Ascending aorta (tissue), 2 donors: ENCODE measurements at regions not wholly inside any gene's neighbourhood (a gene's known extent, or its start where the extent isn't known, plus 50 kb on each side); places are given as distances from the start of the nearest gene placed in this dataset.
"Not testable (repeated sequence)": the region's sequence is repeated elsewhere in the genome, so short reads cannot be mapped to it uniquely, and the experiment has no call there.

Source experiments
- DNase-seq, 2 donors: peaks; one replicate each; pipeline ENCODE4 v3.0.0-alpha.2; 2019; ENCODE audit warnings: low spot score in 2 of 2
- H3K27ac ChIP-seq, 2 donors: fragments of 200-600 bp; sonication (generic); one replicate each; pipeline ENCODE4 v1.5.1; 2016 to 2017; ENCODE audit warnings: mild to moderate bottlenecking in 1 of 2
- H3K27me3 ChIP-seq: fragments of 200-600 bp; sonication (generic); one replicate; pipeline ENCODE4 v1.5.1; 2017
- H3K36me3 ChIP-seq, 2 donors: fragments of 200-600 bp; sonication (generic); one replicate each; pipeline ENCODE4 v1.5.1; 2016
- H3K4me1 ChIP-seq, 2 donors: fragments of 200-600 bp; sonication (generic); one replicate each; pipeline ENCODE4 v1.5.1; 2016 to 2017; ENCODE audit warnings: mild to moderate bottlenecking in 1 of 2
- H3K4me3 ChIP-seq, 2 donors: fragments of 200-600 bp; sonication (generic); one replicate each; pipeline ENCODE4 v1.5.1; 2016 to 2017; ENCODE audit warnings: mild to moderate bottlenecking in 1 of 2
- H3K9me3 ChIP-seq, 2 donors: fragments of 200-600 bp; sonication (generic); one replicate each; pipeline ENCODE4 v1.5.1; 2016
- CTCF ChIP-seq, 3 experiments: fragments of 200-600 bp in 2 of 3; fragments of 450-650 bp in 1 of 3; sonication (generic) in 2 of 3; IDR thresholded peaks; one replicate each; pipeline ENCODE4 v1.5.1; 2016 to 2019; ENCODE audit warnings: antibody characterized with exemption in 3 of 3, mild to moderate bottlenecking in 1 of 3, moderate library complexity in 1 of 3
- intact Hi-C: fragments of 100-400 bp; cut with DNase I; formaldehyde crosslinking; loops from one replicate; pipeline ENCODE4 v1.15.1; 2023

- DNase-seq, result no peak
- TF ChIP-seq CTCF (IDR thresholded peaks at IDR 0.05), result no peak
- Histone ChIP-seq H3K9me3 (no peaks in the 10 kb centered on the region), H3K4me1 (no peaks in the 10 kb centered on the region), H3K4me3 (no peak overlapping the region), H3K36me3 (no peaks in the 10 kb centered on the region), H3K27me3 (no peaks in the 10 kb centered on the region), H3K27ac (no peak overlapping the region)
- intact Hi-C loops, result no loop called here
Observed at GRCh38 chr1:232319518-232320210, 310.3 kb downstream of the SIPA1L2 start.

- DNase-seq, result no peak
- Histone ChIP-seq H3K4me3 (no peak overlapping the region), H3K4me1 (no peaks in the 10 kb centered on the region), H3K9me3 (no peaks in the 10 kb centered on the region), H3K27me3 (no peaks in the 10 kb centered on the region), H3K36me3 (no peaks in the 10 kb centered on the region), H3K27ac (no peak overlapping the region)
- TF ChIP-seq CTCF (IDR thresholded peaks at IDR 0.05), result no peak
- intact Hi-C loops, result no loop called here
Observed at GRCh38 chr1:232319072-232319471, 310.9 kb downstream of the SIPA1L2 start.

- no peaks in the 10 kb centered on the region for H3K36me3 ChIP-seq
- intact Hi-C loops, result no loop called here
- TF ChIP-seq CTCF (IDR thresholded peaks at IDR 0.05), result no peak
Observed at GRCh38 chr1:232318143-232318542, 311.8 kb downstream of the SIPA1L2 start.

GRCh38 chr1:232317350-232317749 lies 312.6 kb downstream of the SIPA1L2 start:
- no peaks in the 10 kb centered on the region for H3K4me1 ChIP-seq
- DNase-seq, result no peak
- H3K36me3 ChIP-seq, result no peaks in the 10 kb centered on the region
- no peak for TF ChIP-seq CTCF (IDR thresholded peaks at IDR 0.05)
- intact Hi-C loops, result no loop called here
- H3K9me3 ChIP-seq, result no peaks in the 10 kb centered on the region
- no peak overlapping the region for H3K4me3 ChIP-seq
- H3K27ac ChIP-seq, result no peak overlapping the region
- no peaks in the 10 kb centered on the region for H3K27me3 ChIP-seq

More at GRCh38 chr1:232318143-232318542, 311.8 kb downstream of the SIPA1L2 start:
- no peaks in the 10 kb centered on the region for H3K9me3 ChIP-seq
- H3K4me1 ChIP-seq, result no peaks in the 10 kb centered on the region
- no peak overlapping the region for H3K27ac ChIP-seq
- H3K27me3 ChIP-seq, result no peaks in the 10 kb centered on the region
- H3K4me3 ChIP-seq, result no peak overlapping the region
- no peak for DNase-seq

- no peaks in the 10 kb centered on the region for H3K9me3 ChIP-seq
- intact Hi-C loops, result no loop called here
- TF ChIP-seq CTCF (IDR thresholded peaks at IDR 0.05), result no peak
- H3K4me3 ChIP-seq, result no peak overlapping the region
- H3K27me3 ChIP-seq, result no peaks in the 10 kb centered on the region
- no peaks in the 10 kb centered on the region for H3K36me3 ChIP-seq
- no peaks in the 10 kb centered on the region for H3K4me1 ChIP-seq
- DNase-seq, result no peak
- H3K27ac ChIP-seq, result no peak overlapping the region
Observed at GRCh38 chr1:232316864-232317263, 313.1 kb downstream of the SIPA1L2 start.

- H3K4me1 ChIP-seq, H3K36me3 ChIP-seq, DNase-seq, intact Hi-C loops, H3K27ac ChIP-seq, H3K9me3 ChIP-seq, H3K27me3 ChIP-seq, H3K4me3 ChIP-seq: not testable (repeated sequence)
Observed at GRCh38 chr1:232313876-232314275, 316.1 kb downstream of the SIPA1L2 start.
